ENCODE measurements at regions not wholly inside any gene's neighbourhood (a gene's known extent, or its start where the extent isn't known, plus 50 kb on each side); places are given as distances from the start of the nearest gene placed in this dataset.

DNA sequence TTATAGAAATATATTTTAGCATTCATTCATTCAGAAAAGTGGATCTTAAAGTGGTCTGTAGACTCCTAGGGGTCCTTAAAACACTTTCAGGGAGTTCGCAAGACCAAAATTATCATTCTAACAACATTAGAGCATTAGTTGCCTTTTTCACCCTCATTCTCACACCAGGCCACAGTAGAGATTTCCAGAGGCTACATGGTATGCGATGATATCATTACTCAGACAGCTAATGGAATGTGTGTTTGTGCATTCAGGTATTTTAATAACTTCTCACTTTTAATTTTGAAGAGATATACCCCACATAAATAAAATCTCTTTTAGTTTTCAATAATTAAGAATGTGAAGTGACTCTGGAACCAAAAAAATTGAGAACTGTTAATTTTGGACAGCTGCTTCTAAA lies 206.9 kb downstream of the NSUN3 start:
- Histone ChIP-seq H3K18ac (ENCODE audit: low read length) (no peak overlapping the region), H3K9ac (ENCODE audit: low read depth, low read length, poor library complexity) (no peak overlapping the region), H3K4ac (ENCODE audit: low read length) (no peak overlapping the region), H2AFZ (ENCODE audit: low read length) (no peak overlapping the region), H3K4me3 (ENCODE audit: low read length in 2 of 2) (no peak overlapping the region), H3K9me3 (replicated peaks in 1 of 2; ENCODE audit: control insufficient read depth in 2 of 2, insufficient read depth in 1 of 2, low read depth in 1 of 2, low read length in 2 of 2) (no peaks in the 10 kb centered on the region), H3K14ac (ENCODE audit: low read length) (no peak overlapping the region), H2BK12ac (ENCODE audit: low read length) (no peak overlapping the region), H3K79me1 (ENCODE audit: low read depth, low read length) (no peaks in the 10 kb centered on the region), H4K91ac (ENCODE audit: low read depth, low read length, poor library complexity) (no peak overlapping the region), H2AK5ac (ENCODE audit: low read depth, low read length) (no peak overlapping the region), H4K8ac (ENCODE audit: low read depth, low read length) (no peak overlapping the region), H3K27ac (replicated peaks; ENCODE audit: low read length) (no peak overlapping the region), H3K23ac (ENCODE audit: low read depth, low read length, poor library complexity) (no peak overlapping the region), H3K4me2 (ENCODE audit: insufficient read depth, low read length, poor library complexity, severe bottlenecking) (no peak overlapping the region), H2BK120ac (ENCODE audit: low read depth, low read length) (no peak overlapping the region), H3K4me1 (ENCODE audit: control insufficient read depth in 2 of 2, insufficient read depth in 1 of 2, low read depth in 1 of 2, low read length in 2 of 2) (no peaks in the 10 kb centered on the region), H3K27me3 (ENCODE audit: control insufficient read depth in 3 of 3, insufficient read depth in 3 of 3, low read depth in 1 of 3, low read length in 3 of 3) (no peaks in the 10 kb centered on the region), H3K36me3 (replicated peaks in 1 of 2; ENCODE audit: control insufficient read depth in 2 of 2, insufficient read depth in 2 of 2, low read length in 2 of 2) (no peaks in the 10 kb centered on the region), H2BK5ac (ENCODE audit: low read length) (no peak overlapping the region), H2BK15ac (ENCODE audit: low read length) (no peak overlapping the region)
- no CpG with 5 or more reads among the region's 2 CpGs for WGBS, 2 donors (ENCODE audit: extremely low coverage in 2 of 2, insufficient read length in 2 of 2, insufficient replicate concordance in 1 of 2)
- no peak for DNase-seq (ENCODE audit: low spot score)

DNA sequence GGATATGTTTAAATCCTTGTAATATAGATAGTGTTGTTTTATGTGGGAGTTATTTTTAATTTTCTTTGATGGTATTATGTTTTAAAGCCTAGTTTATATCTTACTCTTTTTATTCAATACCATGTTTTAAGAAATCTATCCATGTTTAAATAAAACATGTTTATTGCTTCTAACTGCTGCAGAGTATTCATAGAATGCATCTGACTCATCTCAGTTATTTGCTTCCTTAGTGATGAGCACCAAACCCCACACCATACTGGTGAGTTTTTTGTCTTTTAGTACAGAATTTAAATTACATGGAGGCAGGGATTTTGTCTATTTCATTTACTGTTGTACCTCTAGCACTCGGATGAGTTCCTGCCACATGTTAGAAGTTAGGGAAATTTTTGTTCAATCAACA lies 209.2 kb downstream of the NSUN3 start:
- Histone ChIP-seq H3K4me1 (ENCODE audit: control insufficient read depth in 2 of 2, insufficient read depth in 1 of 2, low read depth in 1 of 2, low read length in 2 of 2) (no peaks in the 10 kb centered on the region), H2AK5ac (ENCODE audit: low read depth, low read length) (no peak overlapping the region), H2AFZ (ENCODE audit: low read length) (no peak overlapping the region), H3K14ac (ENCODE audit: low read length) (no peak overlapping the region), H3K27me3 (ENCODE audit: control insufficient read depth in 3 of 3, insufficient read depth in 3 of 3, low read depth in 1 of 3, low read length in 3 of 3) (no peaks in the 10 kb centered on the region), H2BK5ac (ENCODE audit: low read length) (no peak overlapping the region), H2BK15ac (ENCODE audit: low read length) (no peak overlapping the region), H2BK12ac (ENCODE audit: low read length) (no peak overlapping the region), H3K79me1 (ENCODE audit: low read depth, low read length) (no peaks in the 10 kb centered on the region), H3K27ac (replicated peaks; ENCODE audit: low read length) (no peak overlapping the region), H3K9ac (ENCODE audit: low read depth, low read length, poor library complexity) (no peak overlapping the region), H3K4me2 (ENCODE audit: insufficient read depth, low read length, poor library complexity, severe bottlenecking) (no peak overlapping the region), H3K9me3 (replicated peaks in 1 of 2; ENCODE audit: control insufficient read depth in 2 of 2, insufficient read depth in 1 of 2, low read depth in 1 of 2, low read length in 2 of 2) (no peaks in the 10 kb centered on the region), H3K4ac (ENCODE audit: low read length) (no peak overlapping the region), H3K4me3 (ENCODE audit: low read length in 2 of 2) (no peak overlapping the region), H3K23ac (ENCODE audit: low read depth, low read length, poor library complexity) (no peak overlapping the region), H2BK120ac (ENCODE audit: low read depth, low read length) (no peak overlapping the region), H4K91ac (ENCODE audit: low read depth, low read length, poor library complexity) (no peak overlapping the region), H4K8ac (ENCODE audit: low read depth, low read length) (no peak overlapping the region), H3K36me3 (replicated peaks in 1 of 2; ENCODE audit: control insufficient read depth in 2 of 2, insufficient read depth in 2 of 2, low read length in 2 of 2) (no peaks in the 10 kb centered on the region), H3K18ac (ENCODE audit: low read length) (no peak overlapping the region)
- WGBS, 2 donors (ENCODE audit: extremely low coverage in 2 of 2, insufficient read length in 2 of 2, insufficient replicate concordance in 1 of 2) = no CpG with 5 or more reads among the region's 1 CpG
- no peak for DNase-seq (ENCODE audit: low spot score)

DNA sequence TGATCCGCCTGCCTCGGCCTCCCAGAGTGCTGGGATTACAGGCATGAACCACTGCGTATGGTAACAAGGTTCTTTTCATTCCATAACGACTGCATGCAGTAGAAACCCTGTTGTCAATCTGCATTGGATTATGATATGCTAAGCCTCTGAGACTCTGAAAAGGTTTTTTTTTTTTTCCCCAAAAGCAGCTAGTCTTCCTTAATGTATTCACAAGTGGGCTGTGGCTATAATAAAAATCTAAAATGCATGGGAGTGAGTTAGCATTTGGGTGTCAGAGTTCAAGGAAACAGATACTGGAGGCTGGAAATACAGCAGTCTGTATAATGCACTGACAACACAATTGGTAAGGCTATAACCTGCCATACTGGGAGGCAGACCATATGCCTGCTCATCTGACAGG lies 218.1 kb downstream of the NSUN3 start:
- no peak overlapping the region for H2AFZ ChIP-seq (ENCODE audit: low read length)
- DNase-seq (ENCODE audit: low spot score) = no peak
- H3K9me3 ChIP-seq (replicated peaks in 1 of 2; ENCODE audit: control insufficient read depth in 2 of 2, insufficient read depth in 1 of 2, low read depth in 1 of 2, low read length in 2 of 2) = peaks cover 0 to 2% of the 10 kb centered on the region in 2 donors
- no peak overlapping the region for H3K23ac ChIP-seq (ENCODE audit: low read depth, low read length, poor library complexity)
- no peak overlapping the region for H2BK12ac ChIP-seq (ENCODE audit: low read length)
- H3K36me3 ChIP-seq (replicated peaks in 1 of 2; ENCODE audit: control insufficient read depth in 2 of 2, insufficient read depth in 2 of 2, low read length in 2 of 2) = no peaks in the 10 kb centered on the region
- H3K4ac ChIP-seq (ENCODE audit: low read length) = no peak overlapping the region
- H2AK5ac ChIP-seq (ENCODE audit: low read depth, low read length) = no peak overlapping the region
- no peak overlapping the region for H3K27ac ChIP-seq (replicated peaks; ENCODE audit: low read length)
- H3K18ac ChIP-seq (ENCODE audit: low read length) = no peak overlapping the region
- H2BK120ac ChIP-seq (ENCODE audit: low read depth, low read length) = no peak overlapping the region
- H4K91ac ChIP-seq (ENCODE audit: low read depth, low read length, poor library complexity) = no peak overlapping the region
- no peaks in the 10 kb centered on the region for H3K4me1 ChIP-seq (ENCODE audit: control insufficient read depth in 2 of 2, insufficient read depth in 1 of 2, low read depth in 1 of 2, low read length in 2 of 2)
- no peaks in the 10 kb centered on the region for H3K79me1 ChIP-seq (ENCODE audit: low read depth, low read length)
- H3K4me2 ChIP-seq (ENCODE audit: insufficient read depth, low read length, poor library complexity, severe bottlenecking) = no peak overlapping the region
- no peaks in the 10 kb centered on the region for H3K27me3 ChIP-seq (ENCODE audit: control insufficient read depth in 3 of 3, insufficient read depth in 3 of 3, low read depth in 1 of 3, low read length in 3 of 3)
- H3K14ac ChIP-seq (ENCODE audit: low read length) = no peak overlapping the region
- no peak overlapping the region for H2BK15ac ChIP-seq (ENCODE audit: low read length)
- WGBS, 2 donors (ENCODE audit: extremely low coverage in 2 of 2, insufficient read length in 2 of 2, insufficient replicate concordance in 1 of 2) = no CpG with 5 or more reads among the region's 4 CpGs
- H3K4me3 ChIP-seq (ENCODE audit: low read length in 2 of 2) = no peak overlapping the region
- H4K8ac ChIP-seq (ENCODE audit: low read depth, low read length) = no peak overlapping the region
- H3K9ac ChIP-seq (ENCODE audit: low read depth, low read length, poor library complexity) = no peak overlapping the region
- H2BK5ac ChIP-seq (ENCODE audit: low read length) = no peak overlapping the region

DNA sequence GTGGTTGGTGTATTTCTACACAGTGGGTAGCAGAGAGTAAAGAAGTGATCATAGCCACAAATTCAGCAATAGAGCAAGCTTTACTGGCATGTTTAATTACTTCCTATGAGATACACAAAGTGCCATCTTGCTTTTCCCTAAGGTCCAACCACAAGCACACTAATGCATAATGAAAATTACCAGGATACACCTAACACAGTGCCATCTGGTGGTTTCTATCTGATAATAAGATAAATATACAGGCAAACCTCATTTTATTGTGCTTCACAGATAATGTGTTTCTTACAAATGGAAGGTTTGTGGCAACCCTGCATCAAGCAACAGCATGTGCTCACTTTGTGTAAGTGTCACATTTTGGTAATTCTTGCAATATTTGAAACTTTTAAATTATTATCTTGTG lies 223.0 kb downstream of the NSUN3 start:
- Histone ChIP-seq H3K9ac (ENCODE audit: low read depth, low read length, poor library complexity) (no peak overlapping the region), H3K14ac (ENCODE audit: low read length) (no peak overlapping the region), H3K79me1 (ENCODE audit: low read depth, low read length) (no peaks in the 10 kb centered on the region), H3K23ac (ENCODE audit: low read depth, low read length, poor library complexity) (no peak overlapping the region), H2AFZ (ENCODE audit: low read length) (no peak overlapping the region), H2BK120ac (ENCODE audit: low read depth, low read length) (no peak overlapping the region), H2BK5ac (ENCODE audit: low read length) (no peak overlapping the region), H4K91ac (ENCODE audit: low read depth, low read length, poor library complexity) (no peak overlapping the region), H2AK5ac (ENCODE audit: low read depth, low read length) (no peak overlapping the region), H3K18ac (ENCODE audit: low read length) (no peak overlapping the region), H3K27ac (replicated peaks; ENCODE audit: low read length) (no peak overlapping the region), H3K9me3 (replicated peaks in 1 of 2; ENCODE audit: control insufficient read depth in 2 of 2, insufficient read depth in 1 of 2, low read depth in 1 of 2, low read length in 2 of 2) (peaks cover 0 to 2% of the 10 kb centered on the region in 2 donors), H4K8ac (ENCODE audit: low read depth, low read length) (no peak overlapping the region), H3K27me3 (ENCODE audit: control insufficient read depth in 3 of 3, insufficient read depth in 3 of 3, low read depth in 1 of 3, low read length in 3 of 3) (no peaks in the 10 kb centered on the region), H3K4me1 (ENCODE audit: control insufficient read depth in 2 of 2, insufficient read depth in 1 of 2, low read depth in 1 of 2, low read length in 2 of 2) (no peaks in the 10 kb centered on the region), H3K4ac (ENCODE audit: low read length) (no peak overlapping the region), H3K36me3 (replicated peaks in 1 of 2; ENCODE audit: control insufficient read depth in 2 of 2, insufficient read depth in 2 of 2, low read length in 2 of 2) (no peaks in the 10 kb centered on the region), H3K4me2 (ENCODE audit: insufficient read depth, low read length, poor library complexity, severe bottlenecking) (no peak overlapping the region), H3K4me3 (ENCODE audit: low read length in 2 of 2) (no peak overlapping the region), H2BK15ac (ENCODE audit: low read length) (no peak overlapping the region), H2BK12ac (ENCODE audit: low read length) (no peak overlapping the region)
- no peak for DNase-seq (ENCODE audit: low spot score)

Measured in neuronal stem cell (in vitro differentiated cells).